Gastroesophageal sphincter (tissue), 4 donors: ENCODE measurements at regions not wholly inside any gene's neighbourhood (a gene's known extent, or its start where the extent isn't known, plus 50 kb on each side); places are given as distances from the start of the nearest gene placed in this dataset.

ENCODE experiments used
- ATAC-seq: fragments of 150-250 bp; one replicate; pipeline ENCODE4 v1.9.1; 2016; ENCODE audit warnings: mild to moderate bottlenecking, moderate library complexity
- H3K27ac ChIP-seq, 4 donors: fragments of 200-600 bp; sonication (generic) in 3 of 4; 1 replicate in 3 of 4; 2 replicates in 1 of 4; pipeline ENCODE4 v1.5.1; 2016 to 2019
- H3K27me3 ChIP-seq: fragments of 200-600 bp; sonication (generic); one replicate; pipeline ENCODE4 v1.5.1; 2019
- H3K36me3 ChIP-seq, 2 donors: fragments of 200-600 bp; sonication (generic); one replicate each; pipeline ENCODE4 v1.5.1; 2019; ENCODE audit warnings: control low read depth in 1 of 2
- H3K4me1 ChIP-seq, 3 donors: fragments of 200-600 bp; sonication (generic); 1 replicate in 2 of 3; 2 replicates in 1 of 3; pipeline ENCODE4 v1.5.1; 2016 to 2019; ENCODE audit warnings: control low read depth in 2 of 3
- H3K4me3 ChIP-seq, 2 donors: fragments of 200-600 bp; sonication (generic); one replicate each; pipeline ENCODE4 v1.5.1; 2019; ENCODE audit warnings: mild to moderate bottlenecking in 1 of 2, moderate library complexity in 1 of 2
- H3K9me3 ChIP-seq, 3 donors: fragments of 200-600 bp; sonication (generic); one replicate each; pipeline ENCODE4 v1.5.1; 2017 to 2019; ENCODE audit warnings: control low read depth in 2 of 3
- EP300 ChIP-seq: sonication (generic); formaldehyde crosslinking; IDR thresholded peaks from one replicate; pipeline ENCODE4 v1.6.1; 2017; ENCODE audit warnings: antibody characterized with exemption, mild to moderate bottlenecking
- POLR2A ChIP-seq, 2 donors: fragments of 450-650 bp; IDR thresholded peaks; one replicate each; pipeline ENCODE4 v1.6.1; 2017; ENCODE audit warnings: antibody characterized with exemption in 2 of 2, mild to moderate bottlenecking in 2 of 2, moderate library complexity in 1 of 2
- POLR2AphosphoS5 ChIP-seq: sonication (generic); formaldehyde crosslinking; IDR thresholded peaks from one replicate; pipeline ENCODE4 v1.6.1; 2017; ENCODE audit warnings: antibody characterized with exemption
- WGBS, 2 donors: methylation state at CpG; one replicate each; pipeline ENCODE4 v1.1.5; 2018; ENCODE audit warnings: low coverage in 1 of 2; 5-methylcytosine and 5-hydroxymethylcytosine counted together
- TF ChIP-seq, protein P1 (sequence below), 4 experiments: fragments of 200-600 bp in 2 of 4; fragments of 450-650 bp in 2 of 4; sonication (generic) in 1 of 4; IDR thresholded peaks; one replicate each; pipeline ENCODE4 v1.5.1; 2017 to 2019; ENCODE audit warnings: antibody characterized with exemption in 4 of 4, mild to moderate bottlenecking in 2 of 4, moderate library complexity in 2 of 4

GRCh38 chr4:124306352-124306751, 406.2 kb downstream of the ANKRD50 start:
- H3K27ac ChIP-seq, result no peak overlapping the region
- no peaks in the 10 kb centered on the region for H3K27me3 ChIP-seq
- no peaks in the 10 kb centered on the region for H3K9me3 ChIP-seq
- WGBS, 2 donors, result 82 to 86% methylated on average over 1 of the region's 1 CpG
- H3K4me3 ChIP-seq, result no peak overlapping the region
- ATAC-seq, result no peak
- H3K4me1 ChIP-seq, result no peaks in the 10 kb centered on the region
- TF ChIP-seq POLR2A (IDR thresholded peaks at IDR 0.05) (no peak), POLR2AphosphoS5 (no peak), EP300 (no peak)
- TF ChIP-seq, protein P1, sequence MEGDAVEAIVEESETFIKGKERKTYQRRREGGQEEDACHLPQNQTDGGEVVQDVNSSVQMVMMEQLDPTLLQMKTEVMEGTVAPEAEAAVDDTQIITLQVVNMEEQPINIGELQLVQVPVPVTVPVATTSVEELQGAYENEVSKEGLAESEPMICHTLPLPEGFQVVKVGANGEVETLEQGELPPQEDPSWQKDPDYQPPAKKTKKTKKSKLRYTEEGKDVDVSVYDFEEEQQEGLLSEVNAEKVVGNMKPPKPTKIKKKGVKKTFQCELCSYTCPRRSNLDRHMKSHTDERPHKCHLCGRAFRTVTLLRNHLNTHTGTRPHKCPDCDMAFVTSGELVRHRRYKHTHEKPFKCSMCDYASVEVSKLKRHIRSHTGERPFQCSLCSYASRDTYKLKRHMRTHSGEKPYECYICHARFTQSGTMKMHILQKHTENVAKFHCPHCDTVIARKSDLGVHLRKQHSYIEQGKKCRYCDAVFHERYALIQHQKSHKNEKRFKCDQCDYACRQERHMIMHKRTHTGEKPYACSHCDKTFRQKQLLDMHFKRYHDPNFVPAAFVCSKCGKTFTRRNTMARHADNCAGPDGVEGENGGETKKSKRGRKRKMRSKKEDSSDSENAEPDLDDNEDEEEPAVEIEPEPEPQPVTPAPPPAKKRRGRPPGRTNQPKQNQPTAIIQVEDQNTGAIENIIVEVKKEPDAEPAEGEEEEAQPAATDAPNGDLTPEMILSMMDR (IDR thresholded peaks at IDR 0.05), result no peak
- no peaks in the 10 kb centered on the region for H3K36me3 ChIP-seq

GRCh38 chr4:124307143-124307542, 405.4 kb downstream of the ANKRD50 start:
- Histone ChIP-seq H3K27ac (no peak overlapping the region), H3K4me3 (no peak overlapping the region), H3K36me3 (no peaks in the 10 kb centered on the region), H3K27me3 (no peaks in the 10 kb centered on the region), H3K4me1 (no peaks in the 10 kb centered on the region), H3K9me3 (no peaks in the 10 kb centered on the region)
- no peak for ATAC-seq
- TF ChIP-seq POLR2AphosphoS5 (no peak), EP300 (no peak), POLR2A (IDR thresholded peaks at IDR 0.05) (no peak)
- TF ChIP-seq, protein P1 (IDR thresholded peaks at IDR 0.05), result no peak
- WGBS, 2 donors, result 83 to 94% methylated on average over 3 of the region's 3 CpGs

DNA sequence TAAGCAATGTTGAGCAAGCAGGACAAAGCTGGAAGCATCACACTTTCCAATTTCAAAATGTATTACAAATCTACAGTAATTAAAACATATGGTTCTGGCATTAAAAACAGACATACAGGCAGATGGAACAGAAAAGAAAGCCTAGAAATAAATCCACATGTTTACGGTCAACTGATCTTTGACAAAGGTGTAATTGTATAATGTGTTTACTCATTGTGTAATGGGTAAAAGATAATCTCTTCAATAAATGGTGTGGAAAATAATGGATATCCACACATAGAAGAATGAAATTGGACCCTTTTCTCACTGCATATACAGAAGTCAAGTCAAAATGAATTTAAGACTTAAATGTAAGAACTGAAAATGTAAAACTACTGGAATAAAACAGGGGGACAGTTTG, 394.2 kb downstream of the ANKRD50 start:
- 86 to 88% methylated on average over 1 of the region's 1 CpG for WGBS, 2 donors
- no peak for ATAC-seq
- no peaks in the 10 kb centered on the region for H3K27me3 ChIP-seq

DNA sequence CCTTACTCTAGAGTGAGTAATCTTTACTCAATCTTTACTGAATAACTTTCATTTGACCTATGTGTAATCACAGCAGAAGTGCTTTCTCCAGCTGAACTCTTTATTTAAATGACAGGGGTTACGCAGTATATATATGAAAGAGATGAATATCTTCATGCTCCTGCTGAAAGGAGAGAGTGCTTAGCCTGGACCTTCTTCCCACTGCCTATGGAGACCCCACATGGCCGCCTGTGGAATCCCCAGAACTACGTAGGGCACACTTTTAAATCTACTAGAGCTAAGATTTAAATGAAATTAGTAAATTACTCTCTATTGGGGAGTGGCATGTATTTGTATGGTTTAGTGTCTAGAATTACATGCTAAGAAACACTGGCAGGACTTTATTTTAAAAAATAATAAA, 391.2 kb downstream of the ANKRD50 start:
- Histone ChIP-seq H3K4me3 (no peak overlapping the region), H3K9me3 (no peaks in the 10 kb centered on the region), H3K4me1 (no peaks in the 10 kb centered on the region), H3K27ac (no peak overlapping the region), H3K36me3 (no peaks in the 10 kb centered on the region), H3K27me3 (no peaks in the 10 kb centered on the region)
- 63 to 79% methylated on average over 3 of the region's 3 CpGs for WGBS, 2 donors
- ATAC-seq, result no peak
- TF ChIP-seq EP300, result no peak
- no peak for TF ChIP-seq POLR2AphosphoS5

More for the DNA sequence above, 394.2 kb downstream of the ANKRD50 start:
- Histone ChIP-seq H3K27ac (no peak overlapping the region), H3K9me3 (no peaks in the 10 kb centered on the region), H3K4me1 (no peaks in the 10 kb centered on the region), H3K36me3 (no peaks in the 10 kb centered on the region), H3K4me3 (no peak overlapping the region)
- TF ChIP-seq EP300 (no peak), POLR2A (IDR thresholded peaks at IDR 0.05) (no peak)
- TF ChIP-seq, protein P1 (IDR thresholded peaks at IDR 0.05), result no peak

DNA sequence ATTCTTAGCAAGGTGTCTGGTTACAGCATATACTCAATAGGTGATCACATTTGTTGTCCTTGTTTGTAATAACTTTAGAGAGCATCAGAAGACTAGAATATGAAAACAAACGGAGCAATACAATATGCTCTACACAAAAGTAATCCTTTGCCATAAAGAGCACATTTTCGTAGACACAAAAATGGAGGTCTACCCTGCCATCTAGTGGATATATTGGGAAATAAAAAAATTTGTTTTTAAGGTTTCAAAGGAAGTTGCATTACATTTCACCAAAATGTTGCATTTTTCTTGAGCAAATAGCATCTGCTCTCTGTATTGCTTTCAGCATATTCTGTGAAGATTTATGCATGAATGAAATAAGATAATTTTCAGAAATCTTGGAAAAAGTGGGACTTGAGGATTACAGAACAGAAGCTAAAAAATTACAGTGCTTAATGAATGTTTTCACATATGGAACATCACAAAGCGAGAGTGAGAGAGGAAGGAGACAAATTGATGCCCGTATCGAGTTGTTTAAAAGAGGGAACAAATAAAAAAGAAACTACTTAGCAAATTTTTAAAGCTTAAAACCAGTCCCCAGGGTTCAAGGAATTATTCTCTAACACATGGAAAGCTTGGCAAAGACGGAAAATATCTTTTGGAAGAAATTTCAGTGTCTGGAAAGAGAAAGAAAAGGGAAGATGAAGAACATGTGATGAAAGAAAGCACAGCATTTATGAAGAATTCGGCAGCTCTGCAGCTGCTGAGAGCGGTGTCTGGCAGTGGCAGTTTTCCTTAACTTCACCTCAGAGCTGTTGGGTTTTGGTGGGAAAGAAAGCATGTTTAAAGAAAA, 390.1 kb downstream of the ANKRD50 start:
- H3K9me3 ChIP-seq, result no peaks in the 10 kb centered on the region
- H3K27me3 ChIP-seq, result no peaks in the 10 kb centered on the region
- H3K36me3 ChIP-seq, result no peaks in the 10 kb centered on the region
- ATAC-seq, result no peak
- H3K4me3 ChIP-seq, result peak overlapping the region; percentile 7 to 25
- no peak for TF ChIP-seq POLR2AphosphoS5
- TF ChIP-seq POLR2A (IDR thresholded peaks at IDR 0.05), result no peak
- TF ChIP-seq EP300, result no peak
- TF ChIP-seq, protein P1 (IDR thresholded peaks at IDR 0.05), result peak; percentile 52 to 65 (median 56)
- 25 to 36% methylated on average over 7 to 8 of the region's 8 CpGs for WGBS, 2 donors
- no peaks in the 10 kb centered on the region for H3K4me1 ChIP-seq
- no peak overlapping the region for H3K27ac ChIP-seq
